ENCODE measurements at regions not wholly inside any gene's neighbourhood (a gene's known extent, or its start where the extent isn't known, plus 50 kb on each side); places are given as distances from the start of the nearest gene placed in this dataset.

GRCh38 chr10:80860719-80861118 is 323.0 kb downstream of the SH2D4B start:
- Histone ChIP-seq H3K4me3 (ENCODE audit: low read depth, low read length) (no peak overlapping the region), H3K9me3 (ENCODE audit: control insufficient read depth, low read length) (no peaks in the 10 kb centered on the region), H2AFZ (no peak overlapping the region), H3K79me2 (no peaks in the 10 kb centered on the region), H3K4me1 (no peaks in the 10 kb centered on the region), H3K9ac (no peak overlapping the region), H3K36me3 (ENCODE audit: control insufficient read depth, insufficient read depth, low read length) (no peaks in the 10 kb centered on the region), H3K27me3 (ENCODE audit: control insufficient read depth, insufficient read depth, low read length) (no peaks in the 10 kb centered on the region), H3K4me2 (ENCODE audit: low read length) (no peak overlapping the region), H3K27ac (no peak overlapping the region)
- no peak for TF ChIP-seq CTCF (IDR thresholded peaks at IDR 0.05)

- Histone ChIP-seq H3K4me2 (ENCODE audit: low read length) (no peak overlapping the region), H3K9ac (no peak overlapping the region), H3K9me3 (ENCODE audit: control insufficient read depth, low read length) (no peaks in the 10 kb centered on the region), H3K27ac (no peak overlapping the region), H3K4me3 (ENCODE audit: low read depth, low read length) (no peak overlapping the region), H3K36me3 (ENCODE audit: control insufficient read depth, insufficient read depth, low read length) (no peaks in the 10 kb centered on the region), H3K4me1 (no peaks in the 10 kb centered on the region), H2AFZ (no peak overlapping the region), H3K79me2 (no peaks in the 10 kb centered on the region), H3K27me3 (ENCODE audit: control insufficient read depth, insufficient read depth, low read length) (no peaks in the 10 kb centered on the region)
- peak; percentile 42 for TF ChIP-seq CTCF (IDR thresholded peaks at IDR 0.05)
These were observed 324.2 kb downstream of the SH2D4B start for GRCh38 chr10:80861882-80862281.

- H3K36me3 ChIP-seq (ENCODE audit: control insufficient read depth, insufficient read depth, low read length): no peaks in the 10 kb centered on the region
- H3K27ac ChIP-seq: no peak overlapping the region
- no peaks in the 10 kb centered on the region for H3K4me1 ChIP-seq
- H3K4me3 ChIP-seq (ENCODE audit: low read depth, low read length): no peak overlapping the region
- no peak overlapping the region for H3K4me2 ChIP-seq (ENCODE audit: low read length)
- no peaks in the 10 kb centered on the region for H3K79me2 ChIP-seq
- H2AFZ ChIP-seq: no peak overlapping the region
- TF ChIP-seq CTCF (IDR thresholded peaks at IDR 0.05): no peak
- H3K9ac ChIP-seq: no peak overlapping the region
- H3K9me3 ChIP-seq (ENCODE audit: control insufficient read depth, low read length): no peaks in the 10 kb centered on the region
- H3K27me3 ChIP-seq (ENCODE audit: control insufficient read depth, insufficient read depth, low read length): no peaks in the 10 kb centered on the region
These were observed 332.6 kb downstream of the SH2D4B start for GRCh38 chr10:80870282-80870681.

DNA sequence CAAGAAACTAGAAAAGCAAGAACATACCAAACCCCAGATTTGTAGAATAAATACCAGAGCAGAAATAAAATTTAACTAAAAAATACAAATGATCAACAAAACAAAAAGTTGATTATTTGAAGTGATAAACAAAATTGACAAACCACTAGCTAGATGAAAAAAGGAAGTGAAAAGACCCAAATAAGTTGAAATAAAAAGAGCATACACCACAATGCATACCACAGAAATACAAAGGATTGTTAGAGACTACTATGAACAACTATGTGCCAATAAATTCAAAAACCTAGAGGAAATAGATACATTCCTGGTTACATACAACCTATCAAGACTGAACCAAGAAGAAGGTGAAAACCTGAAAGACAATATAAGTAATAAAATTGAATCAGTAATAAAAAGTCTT is 333.4 kb downstream of the SH2D4B start:
- Histone ChIP-seq H3K4me3 (ENCODE audit: low read depth, low read length) (no peak overlapping the region), H3K27me3 (ENCODE audit: control insufficient read depth, insufficient read depth, low read length) (no peaks in the 10 kb centered on the region), H3K4me1 (no peaks in the 10 kb centered on the region), H2AFZ (no peak overlapping the region), H3K27ac (no peak overlapping the region), H3K79me2 (no peaks in the 10 kb centered on the region), H3K9me3 (ENCODE audit: control insufficient read depth, low read length) (no peaks in the 10 kb centered on the region), H3K4me2 (ENCODE audit: low read length) (no peak overlapping the region), H3K36me3 (ENCODE audit: control insufficient read depth, insufficient read depth, low read length) (no peaks in the 10 kb centered on the region), H3K9ac (no peak overlapping the region)
- TF ChIP-seq CTCF (IDR thresholded peaks at IDR 0.05): no peak

GRCh38 chr10:80878330-80878729 is 340.6 kb downstream of the SH2D4B start:
- H3K27ac ChIP-seq: no peak overlapping the region
- H3K4me1 ChIP-seq: no peaks in the 10 kb centered on the region
- no peaks in the 10 kb centered on the region for H3K36me3 ChIP-seq (ENCODE audit: control insufficient read depth, insufficient read depth, low read length)
- no peak for TF ChIP-seq CTCF (IDR thresholded peaks at IDR 0.05)
- no peaks in the 10 kb centered on the region for H3K79me2 ChIP-seq
- no peak overlapping the region for H3K9ac ChIP-seq
- no peaks in the 10 kb centered on the region for H3K27me3 ChIP-seq (ENCODE audit: control insufficient read depth, insufficient read depth, low read length)
- H2AFZ ChIP-seq: no peak overlapping the region
- H3K4me2 ChIP-seq (ENCODE audit: low read length): no peak overlapping the region
- H3K9me3 ChIP-seq (ENCODE audit: control insufficient read depth, low read length): no peaks in the 10 kb centered on the region
- H3K4me3 ChIP-seq (ENCODE audit: low read depth, low read length): no peak overlapping the region
